SK-N-MC (cell line): ENCODE measurements at regions not wholly inside any gene's neighbourhood (a gene's known extent, or its start where the extent isn't known, plus 50 kb on each side); places are given as distances from the start of the nearest gene placed in this dataset.

Source experiments
- DNase-seq: peaks from one replicate; pipeline ENCODE4 v3.0.0-alpha.2; 2011; ENCODE audit warnings: low read depth, low spot score
- H3K27ac ChIP-seq: fragments of 200-600 bp; sonication (generic); 2 replicates; pipeline ENCODE4 v1.5.1; 2016; ENCODE audit warnings: mixed run types
- H3K36me3 ChIP-seq: fragments of 200-600 bp; sonication (generic); 2 replicates; pipeline ENCODE4 v1.6.1; 2017; ENCODE audit warnings: antibody characterized with exemption, low read length, mixed read lengths; ENCODE audit not compliant: insufficient read depth
- H3K4me3 ChIP-seq: fragments of 200-600 bp; sonication (generic); 2 replicates; pipeline ENCODE4 v1.5.1; 2016
- H3K9ac ChIP-seq: fragments of 200-600 bp; sonication (generic); 2 replicates; pipeline ENCODE4 v1.8.0; 2017; ENCODE audit warnings: mixed run types, mixed read lengths; ENCODE audit not compliant: insufficient read length
- H3K9me3 ChIP-seq: fragments of 200-600 bp; sonication (generic); 2 replicates; pipeline ENCODE4 v1.6.1; 2017; ENCODE audit warnings: low read depth, mild to moderate bottlenecking, antibody characterized with exemption, low read length, moderate library complexity, mixed read lengths
- EZH2 ChIP-seq: fragments of 200-600 bp; sonication (generic); IDR thresholded peaks from one replicate; pipeline ENCODE4 v1.6.1; 2017; ENCODE audit warnings: antibody characterized with exemption
- FOXP2 ChIP-seq: optimal IDR thresholded peaks from 2 replicates; pipeline ENCODE3; 2011; ENCODE audit warnings: mild to moderate bottlenecking, moderate library complexity; ENCODE audit not compliant: insufficient read depth; ENCODE audit errors: extremely low read length, control extremely low read depth
- POLR2AphosphoS5 ChIP-seq: IDR thresholded peaks from 2 replicates; pipeline ENCODE4 v1.6.1; 2012; ENCODE audit warnings: mild to moderate bottlenecking, low read depth, low read length, borderline replicate concordance

GRCh38 chr14:97827746-97828145 lies 1030.6 kb downstream of the VRK1 start:
- no peak overlapping the region for H3K4me3 ChIP-seq
- no peak overlapping the region for H3K9ac ChIP-seq
- no peak overlapping the region for H3K27ac ChIP-seq
- H3K36me3 ChIP-seq = no peaks in the 10 kb centered on the region
- no peaks in the 10 kb centered on the region for H3K9me3 ChIP-seq
- TF ChIP-seq EZH2 = no peak
- TF ChIP-seq POLR2AphosphoS5 = no peak
- no peak for TF ChIP-seq FOXP2
- DNase-seq = no peak

DNA sequence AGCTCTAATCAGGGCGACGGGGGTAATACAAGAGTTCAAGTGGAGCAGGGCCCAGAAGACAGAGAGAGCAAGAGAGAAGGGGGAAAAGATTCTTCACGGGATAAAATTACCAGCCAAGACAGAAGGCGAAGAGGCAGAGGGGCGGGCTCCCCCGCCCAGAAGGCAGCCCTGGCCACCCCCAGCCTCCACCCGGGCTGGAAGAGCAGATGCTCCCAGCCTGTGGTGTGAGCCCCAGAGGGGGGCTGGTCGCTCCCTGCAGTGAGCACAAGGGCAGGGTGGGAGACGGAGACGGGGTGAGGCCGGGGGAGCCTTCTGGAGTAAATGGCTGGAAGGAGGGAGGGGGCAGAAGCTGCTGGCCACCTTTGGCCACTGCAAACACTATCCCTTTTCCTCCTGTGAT lies 1035.6 kb downstream of the VRK1 start:
- Histone ChIP-seq H3K27ac (no peak overlapping the region), H3K9ac (no peak overlapping the region), H3K9me3 (no peaks in the 10 kb centered on the region), H3K4me3 (no peak overlapping the region), H3K36me3 (no peaks in the 10 kb centered on the region)
- TF ChIP-seq FOXP2 = no peak
- TF ChIP-seq POLR2AphosphoS5 = no peak
- no peak for TF ChIP-seq EZH2
- no peak for DNase-seq

DNA sequence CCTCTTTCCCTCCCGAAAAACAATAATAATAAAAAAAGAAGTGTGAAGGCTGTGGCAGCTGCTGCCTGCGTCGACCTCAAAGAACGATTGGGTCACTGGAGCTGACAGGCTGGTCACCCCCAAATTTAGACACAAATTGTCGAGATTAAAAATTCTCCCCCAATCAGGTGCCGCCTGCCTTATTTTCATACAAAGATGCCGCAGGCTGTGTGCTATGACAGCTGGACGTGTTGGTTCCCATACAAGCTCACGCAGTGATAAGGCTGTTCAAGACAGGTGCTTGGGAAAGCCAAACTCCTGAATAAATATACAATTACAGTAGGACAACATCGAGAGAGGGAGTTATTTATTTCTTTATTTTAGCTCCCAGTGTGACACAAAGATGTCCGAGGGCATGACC lies 1041.8 kb downstream of the VRK1 start:
- H3K9me3 ChIP-seq = no peaks in the 10 kb centered on the region
- no peak overlapping the region for H3K4me3 ChIP-seq
- no peak for DNase-seq
- TF ChIP-seq EZH2 = no peak
- no peak for TF ChIP-seq FOXP2
- TF ChIP-seq POLR2AphosphoS5 = no peak
- H3K27ac ChIP-seq = no peak overlapping the region
- no peaks in the 10 kb centered on the region for H3K36me3 ChIP-seq
- H3K9ac ChIP-seq = no peak overlapping the region

- no peaks in the 10 kb centered on the region for H3K36me3 ChIP-seq
- no peak overlapping the region for H3K9ac ChIP-seq
- TF ChIP-seq EZH2 = no peak
- no peak for TF ChIP-seq FOXP2
- no peak for TF ChIP-seq POLR2AphosphoS5
- no peaks in the 10 kb centered on the region for H3K9me3 ChIP-seq
- H3K27ac ChIP-seq = no peak overlapping the region
- no peak for DNase-seq
- H3K4me3 ChIP-seq = no peak overlapping the region
Measured at GRCh38 chr14:97840159-97840558, 1043.0 kb downstream of the VRK1 start.

DNA sequence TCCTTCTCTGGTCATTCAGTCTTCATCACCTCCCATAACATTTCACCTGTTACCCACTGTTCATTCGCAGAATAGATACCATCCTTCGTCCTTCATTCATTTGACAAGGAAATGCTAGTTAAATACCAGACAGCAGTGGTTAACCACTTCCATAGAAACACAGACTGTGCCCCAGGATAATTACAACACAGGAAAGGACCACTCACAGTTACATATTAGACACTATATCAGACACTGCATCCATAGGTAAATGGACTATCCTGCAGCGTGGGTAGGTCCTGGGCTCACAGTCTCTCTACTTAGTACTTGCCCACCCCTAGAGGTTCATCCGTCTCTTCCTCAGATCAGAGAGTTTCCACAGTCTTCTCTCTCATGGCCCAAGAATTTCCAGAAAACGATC lies 1044.6 kb downstream of the VRK1 start:
- Histone ChIP-seq H3K27ac (no peak overlapping the region), H3K9ac (no peak overlapping the region)
- TF ChIP-seq EZH2 (no peak), FOXP2 (no peak), POLR2AphosphoS5 (no peak)

DNA sequence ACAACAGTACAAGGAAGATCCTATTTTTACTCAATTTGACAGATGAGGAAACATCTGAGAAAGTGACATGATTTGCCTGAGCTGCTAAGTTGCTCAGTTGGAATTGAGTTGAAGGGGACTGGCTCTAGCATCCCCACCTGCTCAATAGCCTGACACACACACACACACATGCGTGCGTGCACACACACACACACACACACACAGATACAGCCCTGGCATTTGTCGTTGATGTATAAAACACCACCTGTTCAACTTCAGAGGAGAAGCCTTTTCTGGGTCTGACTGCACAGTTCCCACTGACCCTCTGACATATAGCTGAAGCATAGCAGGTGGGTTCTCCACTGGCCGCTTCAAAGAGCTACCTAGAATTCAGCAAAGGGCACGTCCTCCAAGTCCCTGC lies 1045.9 kb downstream of the VRK1 start:
- no peak for DNase-seq
- Histone ChIP-seq H3K9ac (no peak overlapping the region), H3K4me3 (no peak overlapping the region)

More for the DNA sequence above, 1044.6 kb downstream of the VRK1 start:
- Histone ChIP-seq H3K9me3 (no peaks in the 10 kb centered on the region), H3K4me3 (no peak overlapping the region), H3K36me3 (no peaks in the 10 kb centered on the region)
- DNase-seq = no peak

GRCh38 chr14:97844042-97844441 lies 1046.9 kb downstream of the VRK1 start:
- Histone ChIP-seq H3K9me3 (no peaks in the 10 kb centered on the region), H3K36me3 (no peaks in the 10 kb centered on the region), H3K27ac (no peak overlapping the region), H3K9ac (no peak overlapping the region), H3K4me3 (no peak overlapping the region)
- no peak for DNase-seq
- no peak for TF ChIP-seq POLR2AphosphoS5
- no peak for TF ChIP-seq FOXP2
- no peak for TF ChIP-seq EZH2

More for the DNA sequence above, 1045.9 kb downstream of the VRK1 start:
- no peak for TF ChIP-seq FOXP2
- TF ChIP-seq EZH2 = no peak
- TF ChIP-seq POLR2AphosphoS5 = no peak
- Histone ChIP-seq H3K9me3 (no peaks in the 10 kb centered on the region), H3K27ac (no peak overlapping the region), H3K36me3 (no peaks in the 10 kb centered on the region)

DNA sequence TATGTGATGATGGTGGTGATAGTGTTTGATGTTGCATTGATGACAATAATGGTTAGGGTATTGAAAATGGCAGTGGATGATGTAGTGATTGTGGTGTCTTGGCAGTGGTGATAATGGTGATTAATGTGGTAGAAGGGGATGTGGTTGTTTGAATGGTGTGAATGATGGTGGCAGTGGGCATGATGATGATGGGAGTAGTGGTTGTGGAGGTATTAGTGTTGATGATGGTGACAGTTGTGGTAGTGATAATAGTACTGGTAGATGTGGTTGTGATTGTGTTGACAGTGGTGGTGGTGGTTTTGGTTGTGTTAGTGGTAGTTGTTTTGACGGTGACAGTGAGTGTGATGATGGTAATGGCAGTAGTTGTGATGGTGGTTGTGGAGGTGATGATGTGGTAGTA lies 1049.0 kb downstream of the VRK1 start:
- Histone ChIP-seq H3K36me3 (no peaks in the 10 kb centered on the region), H3K4me3 (no peak overlapping the region), H3K27ac (no peak overlapping the region), H3K9me3 (no peaks in the 10 kb centered on the region), H3K9ac (no peak overlapping the region)
- TF ChIP-seq EZH2 (no peak), POLR2AphosphoS5 (no peak), FOXP2 (no peak)
- DNase-seq = no peak

GRCh38 chr14:97848317-97848980 lies 1051.3 kb downstream of the VRK1 start:
- Histone ChIP-seq H3K36me3 (no peaks in the 10 kb centered on the region), H3K27ac (no peak overlapping the region), H3K9me3 (no peaks in the 10 kb centered on the region), H3K4me3 (no peak overlapping the region), H3K9ac (no peak overlapping the region)
- no peak for DNase-seq
- TF ChIP-seq POLR2AphosphoS5 (no peak), EZH2 (no peak), FOXP2 (no peak)
